ENCODE measurements at regions not wholly inside any gene's neighbourhood (a gene's known extent, or its start where the extent isn't known, plus 50 kb on each side); places are given as distances from the start of the nearest gene placed in this dataset.
"Not testable (repeated sequence)": the region's sequence is repeated elsewhere in the genome, so short reads cannot be mapped to it uniquely, and the experiment has no call there.

DNA sequence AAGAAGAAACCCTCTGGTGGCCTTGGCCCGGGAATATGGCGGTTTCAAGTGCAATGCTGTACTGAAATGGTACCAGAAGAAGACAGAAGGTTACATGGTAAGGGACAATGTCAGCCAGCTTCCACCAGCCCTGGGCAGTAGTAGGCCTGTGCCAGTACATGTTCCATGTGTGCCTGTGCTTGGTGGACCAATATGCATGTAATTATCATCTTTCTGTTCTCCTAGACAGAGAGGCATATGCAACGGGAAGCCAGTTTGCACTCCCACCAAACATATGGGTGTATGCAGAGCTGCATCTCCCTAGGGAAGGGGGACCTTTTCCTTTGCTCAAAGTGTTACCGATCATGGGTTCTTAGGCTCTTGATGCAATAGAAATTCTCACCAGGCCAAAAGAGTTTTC, 80.9 kb upstream of the ADORA2B start:
- DNase-seq; H3K9ac ChIP-seq (ENCODE audit: insufficient read depth, low read length, poor library complexity, severe bottlenecking); H2AFZ ChIP-seq (ENCODE audit: insufficient read depth, low read depth, low read length, poor library complexity, severe bottlenecking); intact Hi-C loops (cut with micrococcal nuclease); H3K9me3 ChIP-seq (replicated peaks in 1 of 2; ENCODE audit: control insufficient read depth in 1 of 2, insufficient read depth in 1 of 2, low read length in 2 of 2); H3K36me3 Mint-ChIP-seq; H3K27me3 Mint-ChIP-seq (ENCODE audit: low read depth in 3 of 3); H3K4me2 ChIP-seq (replicated peaks; ENCODE audit: extremely low read depth, low read length, poor library complexity, severe bottlenecking); H3K36me3 ChIP-seq (replicated peaks in 1 of 2; ENCODE audit: control insufficient read depth in 1 of 2, insufficient read depth in 2 of 2, low read length in 2 of 2); H4K20me1 ChIP-seq (ENCODE audit: insufficient read depth, low read length); H3K27ac ChIP-seq (ENCODE audit: low read depth in 1 of 2, low read length in 2 of 2); H3K4me1 Mint-ChIP-seq; H3K27ac Mint-ChIP-seq; H3K4me3 Mint-ChIP-seq; H3K27me3 ChIP-seq (ENCODE audit: control insufficient read depth in 2 of 2, insufficient read depth in 2 of 2, low read length in 2 of 2); H3K4me1 ChIP-seq (ENCODE audit: control insufficient read depth in 1 of 2, insufficient read depth in 2 of 2, low read length in 2 of 2); H3K79me2 ChIP-seq (ENCODE audit: insufficient read depth, low read length); H3K4me3 ChIP-seq (replicated peaks in 1 of 3; ENCODE audit: low read depth in 2 of 3, low read length in 3 of 3): not testable (repeated sequence)
- WGBS (ENCODE audit: insufficient coverage) = no CpG with 5 or more reads among the region's 4 CpGs
- peaks cover 4 to 11% (median 9%) of the 10 kb centered on the region in 7 donors for H3K9me3 Mint-ChIP-seq

DNA sequence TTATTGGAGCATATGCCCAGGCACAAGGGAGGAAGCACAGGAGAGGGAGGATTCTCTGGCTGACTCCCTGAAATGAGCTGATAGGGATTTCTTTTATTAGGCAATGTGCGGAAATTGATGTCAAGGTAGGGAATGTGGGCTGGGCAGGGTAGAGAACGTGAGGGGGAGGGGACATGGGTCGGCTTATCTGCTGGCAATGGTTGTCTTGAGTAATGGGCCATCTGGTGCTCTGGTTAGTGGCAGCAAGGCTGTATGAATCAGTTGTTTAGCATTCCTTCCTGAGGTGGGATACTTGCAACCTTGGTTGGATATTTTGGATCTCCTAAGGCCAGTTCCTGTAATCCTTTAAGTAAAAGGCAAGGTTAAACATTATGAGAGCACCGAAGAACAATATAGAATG, 80.5 kb upstream of the ADORA2B start:
- DNase-seq; H2AFZ ChIP-seq (ENCODE audit: insufficient read depth, low read depth, low read length, poor library complexity, severe bottlenecking); H3K4me1 Mint-ChIP-seq; H3K27ac ChIP-seq (ENCODE audit: low read depth in 1 of 2, low read length in 2 of 2); H3K4me3 Mint-ChIP-seq; H3K36me3 Mint-ChIP-seq; H3K9me3 ChIP-seq (replicated peaks in 1 of 2; ENCODE audit: control insufficient read depth in 1 of 2, insufficient read depth in 1 of 2, low read length in 2 of 2); H4K20me1 ChIP-seq (ENCODE audit: insufficient read depth, low read length); H3K9ac ChIP-seq (ENCODE audit: insufficient read depth, low read length, poor library complexity, severe bottlenecking); H3K4me2 ChIP-seq (replicated peaks; ENCODE audit: extremely low read depth, low read length, poor library complexity, severe bottlenecking); H3K4me3 ChIP-seq (replicated peaks in 1 of 3; ENCODE audit: low read depth in 2 of 3, low read length in 3 of 3); H3K27ac Mint-ChIP-seq; H3K4me1 ChIP-seq (ENCODE audit: control insufficient read depth in 1 of 2, insufficient read depth in 2 of 2, low read length in 2 of 2); H3K27me3 Mint-ChIP-seq (ENCODE audit: low read depth in 3 of 3); H3K27me3 ChIP-seq (ENCODE audit: control insufficient read depth in 2 of 2, insufficient read depth in 2 of 2, low read length in 2 of 2); H3K36me3 ChIP-seq (replicated peaks in 1 of 2; ENCODE audit: control insufficient read depth in 1 of 2, insufficient read depth in 2 of 2, low read length in 2 of 2); H3K79me2 ChIP-seq (ENCODE audit: insufficient read depth, low read length); intact Hi-C loops (cut with micrococcal nuclease): not testable (repeated sequence)
- 95% methylated on average over 3 of the region's 4 CpGs for WGBS (ENCODE audit: insufficient coverage)
- peaks cover 4 to 11% (median 9%) of the 10 kb centered on the region in 7 donors for H3K9me3 Mint-ChIP-seq

DNA sequence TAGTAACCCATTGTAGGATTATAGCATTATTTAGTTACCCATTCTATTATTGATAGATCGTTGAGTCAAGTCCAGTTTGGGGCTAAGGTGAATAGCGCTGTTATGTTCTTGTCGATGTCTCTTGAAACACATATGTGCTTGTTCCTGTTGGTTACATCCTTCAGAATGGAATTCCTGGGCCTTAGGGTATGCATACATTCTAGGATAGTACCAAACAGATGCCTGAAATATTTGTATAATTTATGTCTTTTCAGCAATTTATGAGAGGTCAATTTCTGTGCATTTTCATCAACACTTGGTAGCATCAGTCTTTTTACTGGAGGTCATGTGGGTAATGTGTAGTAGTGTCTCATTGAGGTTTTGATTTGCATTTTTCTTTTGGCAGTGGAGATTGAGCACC, 78.9 kb upstream of the ADORA2B start:
- H2AFZ ChIP-seq (ENCODE audit: insufficient read depth, low read depth, low read length, poor library complexity, severe bottlenecking); H4K20me1 ChIP-seq (ENCODE audit: insufficient read depth, low read length); H3K4me1 Mint-ChIP-seq; H3K36me3 Mint-ChIP-seq; H3K9ac ChIP-seq (ENCODE audit: insufficient read depth, low read length, poor library complexity, severe bottlenecking); H3K27me3 Mint-ChIP-seq (ENCODE audit: low read depth in 3 of 3); H3K36me3 ChIP-seq (replicated peaks in 1 of 2; ENCODE audit: control insufficient read depth in 1 of 2, insufficient read depth in 2 of 2, low read length in 2 of 2); H3K4me2 ChIP-seq (replicated peaks; ENCODE audit: extremely low read depth, low read length, poor library complexity, severe bottlenecking); H3K4me3 ChIP-seq (replicated peaks in 1 of 3; ENCODE audit: low read depth in 2 of 3, low read length in 3 of 3); intact Hi-C loops (cut with micrococcal nuclease); DNase-seq; H3K27ac ChIP-seq (ENCODE audit: low read depth in 1 of 2, low read length in 2 of 2); H3K27ac Mint-ChIP-seq; H3K4me1 ChIP-seq (ENCODE audit: control insufficient read depth in 1 of 2, insufficient read depth in 2 of 2, low read length in 2 of 2); H3K4me3 Mint-ChIP-seq; H3K27me3 ChIP-seq (ENCODE audit: control insufficient read depth in 2 of 2, insufficient read depth in 2 of 2, low read length in 2 of 2); H3K9me3 ChIP-seq (replicated peaks in 1 of 2; ENCODE audit: control insufficient read depth in 1 of 2, insufficient read depth in 1 of 2, low read length in 2 of 2); H3K79me2 ChIP-seq (ENCODE audit: insufficient read depth, low read length): not testable (repeated sequence)
- no CpG with 5 or more reads among the region's 3 CpGs for WGBS (ENCODE audit: insufficient coverage)
- peaks cover 4 to 11% (median 7%) of the 10 kb centered on the region in 7 donors for H3K9me3 Mint-ChIP-seq

DNA sequence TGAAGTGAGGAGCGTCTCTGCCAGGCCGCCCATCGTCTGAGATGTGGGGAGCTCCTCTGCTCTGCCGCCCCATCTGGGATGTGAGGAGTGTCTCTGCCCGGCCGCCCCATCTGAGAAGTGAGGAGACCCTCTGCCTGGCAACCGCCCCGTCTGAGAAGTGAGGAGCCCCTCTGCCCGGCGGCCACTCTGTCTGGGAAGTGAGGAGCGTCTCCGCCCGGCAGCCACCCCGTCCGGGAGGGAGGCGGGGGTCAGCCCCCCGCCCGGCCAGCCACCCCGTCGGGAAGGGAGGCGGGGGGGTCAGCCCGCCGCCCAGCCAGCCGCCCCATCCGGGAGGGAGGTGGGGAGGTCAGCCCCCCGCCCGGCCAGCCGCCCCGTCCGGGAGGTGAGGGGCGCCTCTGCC, 77.6 kb upstream of the ADORA2B start:
- H3K36me3 Mint-ChIP-seq; H3K9me3 ChIP-seq (replicated peaks in 1 of 2; ENCODE audit: control insufficient read depth in 1 of 2, insufficient read depth in 1 of 2, low read length in 2 of 2); DNase-seq; H3K27ac ChIP-seq (ENCODE audit: low read depth in 1 of 2, low read length in 2 of 2); H3K4me3 ChIP-seq (replicated peaks in 1 of 3; ENCODE audit: low read depth in 2 of 3, low read length in 3 of 3); H3K27ac Mint-ChIP-seq; H3K4me1 ChIP-seq (ENCODE audit: control insufficient read depth in 1 of 2, insufficient read depth in 2 of 2, low read length in 2 of 2); H3K79me2 ChIP-seq (ENCODE audit: insufficient read depth, low read length); H4K20me1 ChIP-seq (ENCODE audit: insufficient read depth, low read length); H3K27me3 Mint-ChIP-seq (ENCODE audit: low read depth in 3 of 3); H3K36me3 ChIP-seq (replicated peaks in 1 of 2; ENCODE audit: control insufficient read depth in 1 of 2, insufficient read depth in 2 of 2, low read length in 2 of 2); H2AFZ ChIP-seq (ENCODE audit: insufficient read depth, low read depth, low read length, poor library complexity, severe bottlenecking); H3K27me3 ChIP-seq (ENCODE audit: control insufficient read depth in 2 of 2, insufficient read depth in 2 of 2, low read length in 2 of 2); H3K9me3 Mint-ChIP-seq; H3K9ac ChIP-seq (ENCODE audit: insufficient read depth, low read length, poor library complexity, severe bottlenecking); intact Hi-C loops (cut with micrococcal nuclease); H3K4me1 Mint-ChIP-seq; H3K4me3 Mint-ChIP-seq; H3K4me2 ChIP-seq (replicated peaks; ENCODE audit: extremely low read depth, low read length, poor library complexity, severe bottlenecking): not testable (repeated sequence)
- 100% methylated on average over 3 of the region's 31 CpGs for WGBS (ENCODE audit: insufficient coverage)
